GM19035 (cell line): ENCODE measurements at regions not wholly inside any gene's neighbourhood (a gene's known extent, or its start where the extent isn't known, plus 50 kb on each side); places are given as distances from the start of the nearest gene placed in this dataset.
A peak's percentile ranks its signal among the peaks of the same experiment; 100 is the strongest.

Experiments
- ATAC-seq: cut with Tn5 transposase; IDR thresholded peaks from one replicate; pipeline ENCODE4 v1.9.1; 2021; ENCODE audit not compliant: unreplicated experiment

- ATAC-seq: no peak
These were observed 71.1 kb downstream of the TMEM114 start for GRCh38 chr16:8519179-8519578.

GRCh38 chr16:8517280-8517679 is 73.0 kb downstream of the TMEM114 start:
- ATAC-seq: no peak

GRCh38 chr16:8516471-8516870 is 73.8 kb downstream of the TMEM114 start:
- no peak for ATAC-seq

- ATAC-seq: peak; percentile 77
These were observed 77.2 kb downstream of the TMEM114 start for GRCh38 chr16:8512941-8513624.

- no peak for ATAC-seq
These were observed 78.8 kb downstream of the TMEM114 start for GRCh38 chr16:8511464-8511863.

GRCh38 chr16:8510160-8510559 is 80.2 kb downstream of the TMEM114 start:
- ATAC-seq: no peak

- no peak for ATAC-seq
These were observed 84.9 kb downstream of the TMEM114 start for GRCh38 chr16:8505327-8505991.

GRCh38 chr16:8502446-8502845 is 87.9 kb downstream of the TMEM114 start:
- ATAC-seq: no peak

GRCh38 chr16:8500351-8500750 is 90.0 kb downstream of the TMEM114 start:
- no peak for ATAC-seq

GRCh38 chr16:8496364-8496763 is 93.9 kb downstream of the TMEM114 start:
- ATAC-seq: no peak

GRCh38 chr16:8493972-8494371 is 96.3 kb downstream of the TMEM114 start:
- ATAC-seq: no peak

- ATAC-seq: no peak
These were observed 97.6 kb downstream of the TMEM114 start for GRCh38 chr16:8492690-8493089.

- ATAC-seq: no peak
These were observed 100.7 kb downstream of the TMEM114 start for GRCh38 chr16:8489580-8489979.

GRCh38 chr16:8486985-8487384 is 103.3 kb downstream of the TMEM114 start:
- no peak for ATAC-seq

GRCh38 chr16:8483396-8483795 is 106.9 kb downstream of the TMEM114 start:
- no peak for ATAC-seq

- no peak for ATAC-seq
These were observed 108.5 kb downstream of the TMEM114 start for GRCh38 chr16:8481810-8482209.

- ATAC-seq: no peak
These were observed 113.5 kb downstream of the TMEM114 start for GRCh38 chr16:8476824-8477223.

GRCh38 chr16:8474587-8474986 is 115.7 kb downstream of the TMEM114 start:
- ATAC-seq: no peak

- ATAC-seq: no peak
These were observed 121.1 kb downstream of the TMEM114 start for GRCh38 chr16:8469102-8469778.

- ATAC-seq: no peak
These were observed 125.3 kb downstream of the TMEM114 start for GRCh38 chr16:8464979-8465378.

- no peak for ATAC-seq
These were observed 131.1 kb downstream of the TMEM114 start for GRCh38 chr16:8459085-8459733.
